ENCODE measurements at regions not wholly inside any gene's neighbourhood (a gene's known extent, or its start where the extent isn't known, plus 50 kb on each side); places are given as distances from the start of the nearest gene placed in this dataset.

GRCh38 chr13:48594096-48594815 is 59.5 kb upstream of the CYSLTR2 start:
- intact Hi-C loops (cut with micrococcal nuclease; ENCODE audit: unreplicated experiment): no loop called here
- Histone ChIP-seq H3K4me3 (no peak overlapping the region), H2AFZ (no peak overlapping the region), H3K79me2 (ENCODE audit: low read depth) (no peaks in the 10 kb centered on the region), H4K20me1 (ENCODE audit: insufficient read depth) (no peaks in the 10 kb centered on the region), H3K27ac (no peak overlapping the region), H3F3A (ENCODE audit: insufficient read depth, low read depth) (no peaks in the 10 kb centered on the region), H3K4me1 (replicated peaks; ENCODE audit: insufficient read depth) (no peaks in the 10 kb centered on the region), H3K9me2 (ENCODE audit: insufficient read depth) (no peaks in the 10 kb centered on the region), H3K27me3 (ENCODE audit: insufficient read depth, low read depth) (no peaks in the 10 kb centered on the region), H3K4me2 (no peak overlapping the region), H3K36me3 (ENCODE audit: low read depth) (no peaks in the 10 kb centered on the region), H3K9me3 (ENCODE audit: insufficient read depth, low read depth) (no peaks in the 10 kb centered on the region)
- no peak for DNase-seq
- TF ChIP-seq EZH2 (IDR thresholded peaks at IDR 0.05; ENCODE audit: low read depth) (no peak), CTCF (conservative IDR thresholded peaks at IDR 0.05) (no peak)
- POLR2A ChIA-PET (ENCODE audit: unreplicated experiment): interaction anchor here (0.7 kb wide), 1 partner anchor 70 kb away, joined by 3 read pairs; no protein-coding TSS in a partner anchor
- CTCF ChIA-PET: no interaction called here
- BruUV-seq (replicated peaks): no TSS peak

- CTCF ChIA-PET: interaction anchor here (0.7 kb wide), 1 partner anchor 172 kb away, joined by 7 read pairs; no protein-coding TSS in a partner anchor
- Histone ChIP-seq H3K4me2 (no peak overlapping the region), H2AFZ (no peak overlapping the region), H3K9me2 (ENCODE audit: insufficient read depth) (no peaks in the 10 kb centered on the region), H3K79me2 (ENCODE audit: low read depth) (no peaks in the 10 kb centered on the region), H3K27me3 (ENCODE audit: insufficient read depth, low read depth) (no peaks in the 10 kb centered on the region), H3K36me3 (ENCODE audit: low read depth) (no peaks in the 10 kb centered on the region), H3K4me3 (no peak overlapping the region), H3K4me1 (replicated peaks; ENCODE audit: insufficient read depth) (no peaks in the 10 kb centered on the region), H3F3A (ENCODE audit: insufficient read depth, low read depth) (no peaks in the 10 kb centered on the region), H4K20me1 (ENCODE audit: insufficient read depth) (no peaks in the 10 kb centered on the region), H3K9me3 (ENCODE audit: insufficient read depth, low read depth) (no peaks in the 10 kb centered on the region), H3K27ac (no peak overlapping the region)
- POLR2A ChIA-PET (ENCODE audit: unreplicated experiment): no interaction called here
- DNase-seq: peak in 1 of 2 experiments; percentile 31
- no TSS peak for BruUV-seq (replicated peaks)
- intact Hi-C loops (cut with micrococcal nuclease; ENCODE audit: unreplicated experiment): loop anchor here (1.0 to 5.0 kb wide), 2 partner anchors 152 to 174 kb away; no protein-coding TSS in a partner anchor
- no peak for TF ChIP-seq EZH2 (IDR thresholded peaks at IDR 0.05; ENCODE audit: low read depth)
- peak; percentile 64 for TF ChIP-seq CTCF (conservative IDR thresholded peaks at IDR 0.05)
Measured at GRCh38 chr13:48595431-48596429, 58.0 kb upstream of the CYSLTR2 start.
